ENCODE measurements at regions not wholly inside any gene's neighbourhood (a gene's known extent, or its start where the extent isn't known, plus 50 kb on each side); places are given as distances from the start of the nearest gene placed in this dataset.

- TF ChIP-seq EZH2 (IDR thresholded peaks at IDR 0.05; ENCODE audit: insufficient read depth, poor library complexity, severe bottlenecking) (no peak), EZH2phosphoT487 (IDR thresholded peaks at IDR 0.05; ENCODE audit: insufficient read depth, low read depth) (no peak)
- 4 to 6% methylated on average over 2 of the region's 2 CpGs for WGBS, 2 experiments (ENCODE audit: low coverage in 1 of 2, low lambda C conversion rate in 2 of 2, missing lambda C conversion rate in 2 of 2)
- H3F3A ChIP-seq (ENCODE audit: insufficient read depth): no peaks in the 10 kb centered on the region
Measured at GRCh38 chr18:57286949-57287348, 65.4 kb upstream of the ST8SIA3 start.

GRCh38 chr18:57287766-57288165 lies 64.6 kb upstream of the ST8SIA3 start:
- H3K4me3 ChIP-seq: no peak overlapping the region
- WGBS, 2 experiments (ENCODE audit: low coverage in 1 of 2, low lambda C conversion rate in 2 of 2, missing lambda C conversion rate in 2 of 2): 2 to 11% methylated on average over 2 of the region's 2 CpGs
- no peaks in the 10 kb centered on the region for H3K9me3 ChIP-seq (ENCODE audit: low read depth)

More at GRCh38 chr18:57286949-57287348, 65.4 kb upstream of the ST8SIA3 start:
- in situ Hi-C loops (cut with MboI): no loop called here
- H3K4me3 ChIP-seq: no peak overlapping the region
- H3K36me3 ChIP-seq (ENCODE audit: low read depth): no peaks in the 10 kb centered on the region
- H2AFZ ChIP-seq: no peak overlapping the region
- H3K27ac ChIP-seq: no peak overlapping the region
- H3K4me1 ChIP-seq (ENCODE audit: insufficient read depth): no peaks in the 10 kb centered on the region
- no peak overlapping the region for H3K9ac ChIP-seq
- H3K9me2 ChIP-seq (ENCODE audit: insufficient read depth): no peaks in the 10 kb centered on the region
- H3K27me3 ChIP-seq (replicated peaks; ENCODE audit: insufficient read depth): no peaks in the 10 kb centered on the region
- H3K9me3 ChIP-seq (ENCODE audit: low read depth): no peaks in the 10 kb centered on the region
- H4K20me1 ChIP-seq (ENCODE audit: insufficient read depth): no peaks in the 10 kb centered on the region
- no peak overlapping the region for H3K4me2 ChIP-seq (ENCODE audit: unreplicated experiment)
- DNase-seq: no peak
- no peaks in the 10 kb centered on the region for H3K79me2 ChIP-seq (ENCODE audit: insufficient read depth)

GRCh38 chr18:57294547-57294946 lies 57.8 kb upstream of the ST8SIA3 start:
- no peaks in the 10 kb centered on the region for H3F3A ChIP-seq (ENCODE audit: insufficient read depth)

More at GRCh38 chr18:57287766-57288165, 64.6 kb upstream of the ST8SIA3 start:
- in situ Hi-C loops (cut with MboI): no loop called here
- H3K9me2 ChIP-seq (ENCODE audit: insufficient read depth): no peaks in the 10 kb centered on the region
- H3K36me3 ChIP-seq (ENCODE audit: low read depth): no peaks in the 10 kb centered on the region
- DNase-seq: no peak
- no peaks in the 10 kb centered on the region for H3K79me2 ChIP-seq (ENCODE audit: insufficient read depth)
- H3K27me3 ChIP-seq (replicated peaks; ENCODE audit: insufficient read depth): no peaks in the 10 kb centered on the region
- H3F3A ChIP-seq (ENCODE audit: insufficient read depth): no peaks in the 10 kb centered on the region
- H3K27ac ChIP-seq: no peak overlapping the region
- H3K9ac ChIP-seq: no peak overlapping the region
- TF ChIP-seq EZH2phosphoT487 (IDR thresholded peaks at IDR 0.05; ENCODE audit: insufficient read depth, low read depth) (no peak), EZH2 (IDR thresholded peaks at IDR 0.05; ENCODE audit: insufficient read depth, poor library complexity, severe bottlenecking) (no peak)
- H4K20me1 ChIP-seq (ENCODE audit: insufficient read depth): no peaks in the 10 kb centered on the region
- no peak overlapping the region for H3K4me2 ChIP-seq (ENCODE audit: unreplicated experiment)
- no peaks in the 10 kb centered on the region for H3K4me1 ChIP-seq (ENCODE audit: insufficient read depth)
- no peak overlapping the region for H2AFZ ChIP-seq

GRCh38 chr18:57296336-57296735 lies 56.0 kb upstream of the ST8SIA3 start:
- Histone ChIP-seq H3K9ac (no peak overlapping the region), H3K79me2 (ENCODE audit: insufficient read depth) (no peaks in the 10 kb centered on the region), H3K36me3 (ENCODE audit: low read depth) (no peaks in the 10 kb centered on the region), H3K4me3 (no peak overlapping the region), H3K9me2 (ENCODE audit: insufficient read depth) (no peaks in the 10 kb centered on the region), H3K27me3 (replicated peaks; ENCODE audit: insufficient read depth) (no peaks in the 10 kb centered on the region), H3K4me2 (ENCODE audit: unreplicated experiment) (no peak overlapping the region), H4K20me1 (ENCODE audit: insufficient read depth) (no peaks in the 10 kb centered on the region), H3K4me1 (ENCODE audit: insufficient read depth) (no peaks in the 10 kb centered on the region), H3K9me3 (ENCODE audit: low read depth) (no peaks in the 10 kb centered on the region), H3K27ac (no peak overlapping the region), H3F3A (ENCODE audit: insufficient read depth) (no peaks in the 10 kb centered on the region), H2AFZ (no peak overlapping the region)
- TF ChIP-seq EZH2phosphoT487 (IDR thresholded peaks at IDR 0.05; ENCODE audit: insufficient read depth, low read depth): no peak
- no peak for TF ChIP-seq EZH2 (IDR thresholded peaks at IDR 0.05; ENCODE audit: insufficient read depth, poor library complexity, severe bottlenecking)
- no peak for DNase-seq
- in situ Hi-C loops (cut with MboI): no loop called here

More at GRCh38 chr18:57294547-57294946, 57.8 kb upstream of the ST8SIA3 start:
- no peak overlapping the region for H2AFZ ChIP-seq
- no peak for DNase-seq
- H3K4me2 ChIP-seq (ENCODE audit: unreplicated experiment): no peak overlapping the region
- no peak overlapping the region for H3K4me3 ChIP-seq
- in situ Hi-C loops (cut with MboI): no loop called here
- no peaks in the 10 kb centered on the region for H3K79me2 ChIP-seq (ENCODE audit: insufficient read depth)
- H3K36me3 ChIP-seq (ENCODE audit: low read depth): no peaks in the 10 kb centered on the region
- no peak overlapping the region for H3K9ac ChIP-seq
- H3K4me1 ChIP-seq (ENCODE audit: insufficient read depth): no peaks in the 10 kb centered on the region
- H3K27me3 ChIP-seq (replicated peaks; ENCODE audit: insufficient read depth): no peaks in the 10 kb centered on the region
- H3K9me3 ChIP-seq (ENCODE audit: low read depth): no peaks in the 10 kb centered on the region
- H3K27ac ChIP-seq: no peak overlapping the region
- TF ChIP-seq EZH2phosphoT487 (IDR thresholded peaks at IDR 0.05; ENCODE audit: insufficient read depth, low read depth): no peak
- TF ChIP-seq EZH2 (IDR thresholded peaks at IDR 0.05; ENCODE audit: insufficient read depth, poor library complexity, severe bottlenecking): no peak
- no peaks in the 10 kb centered on the region for H3K9me2 ChIP-seq (ENCODE audit: insufficient read depth)
- H4K20me1 ChIP-seq (ENCODE audit: insufficient read depth): no peaks in the 10 kb centered on the region
- WGBS, 2 experiments (ENCODE audit: low coverage in 1 of 2, low lambda C conversion rate in 2 of 2, missing lambda C conversion rate in 2 of 2): 0 to 13% methylated on average over 2 of the region's 2 CpGs

- Histone ChIP-seq H3K9ac (no peak overlapping the region), H3K4me2 (ENCODE audit: unreplicated experiment) (no peak overlapping the region), H4K20me1 (ENCODE audit: insufficient read depth) (no peaks in the 10 kb centered on the region), H3K9me3 (ENCODE audit: low read depth) (no peaks in the 10 kb centered on the region), H2AFZ (no peak overlapping the region), H3K27ac (no peak overlapping the region), H3K4me3 (no peak overlapping the region), H3K4me1 (ENCODE audit: insufficient read depth) (no peaks in the 10 kb centered on the region), H3K9me2 (ENCODE audit: insufficient read depth) (no peaks in the 10 kb centered on the region), H3F3A (ENCODE audit: insufficient read depth) (no peaks in the 10 kb centered on the region), H3K27me3 (replicated peaks; ENCODE audit: insufficient read depth) (no peaks in the 10 kb centered on the region), H3K36me3 (ENCODE audit: low read depth) (no peaks in the 10 kb centered on the region), H3K79me2 (ENCODE audit: insufficient read depth) (no peaks in the 10 kb centered on the region)
- no peak for TF ChIP-seq EZH2phosphoT487 (IDR thresholded peaks at IDR 0.05; ENCODE audit: insufficient read depth, low read depth)
- TF ChIP-seq EZH2 (IDR thresholded peaks at IDR 0.05; ENCODE audit: insufficient read depth, poor library complexity, severe bottlenecking): no peak
- no peak for DNase-seq
- in situ Hi-C loops (cut with MboI): no loop called here
- WGBS, 2 experiments (ENCODE audit: low coverage in 1 of 2, low lambda C conversion rate in 2 of 2, missing lambda C conversion rate in 2 of 2): 43 to 48% methylated on average over 7 of the region's 7 CpGs
Measured at GRCh38 chr18:57297306-57297705, 55.1 kb upstream of the ST8SIA3 start.

All from GM23248 (cell line).